ENCODE measurements at regions not wholly inside any gene's neighbourhood (a gene's known extent, or its start where the extent isn't known, plus 50 kb on each side); places are given as distances from the start of the nearest gene placed in this dataset.

DNA sequence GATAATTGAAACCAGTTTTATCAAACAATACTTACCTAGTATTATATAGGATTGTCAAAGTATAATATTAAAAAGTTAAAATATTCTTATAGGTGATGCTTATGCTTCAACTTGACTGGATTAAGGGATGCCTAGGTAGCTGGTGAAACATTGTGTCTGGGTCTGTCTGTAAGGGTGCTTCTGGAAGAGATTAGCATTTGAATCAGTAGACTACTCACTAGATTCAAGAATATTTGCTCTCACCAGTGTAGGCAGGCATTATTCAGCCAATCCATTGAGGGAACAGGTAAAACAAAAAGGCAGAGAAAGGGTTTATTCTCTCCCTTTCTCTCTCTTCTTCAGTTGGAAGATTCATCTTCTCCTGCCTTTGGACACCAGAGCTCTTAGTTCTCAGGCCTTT is 486.8 kb upstream of the GOLIM4 start:
- no peak overlapping the region for H2BK120ac ChIP-seq (ENCODE audit: low read depth, low read length)
- TF ChIP-seq CHD1 (IDR thresholded peaks at IDR 0.05; ENCODE audit: low read depth, low read length) (no peak), MAZ (IDR thresholded peaks at IDR 0.05; ENCODE audit: borderline replicate concordance, low read depth, low read length) (no peak), FOS (IDR thresholded peaks at IDR 0.05; ENCODE audit: low read depth, low read length) (no peak)
- TF ChIP-seq, protein P1, sequence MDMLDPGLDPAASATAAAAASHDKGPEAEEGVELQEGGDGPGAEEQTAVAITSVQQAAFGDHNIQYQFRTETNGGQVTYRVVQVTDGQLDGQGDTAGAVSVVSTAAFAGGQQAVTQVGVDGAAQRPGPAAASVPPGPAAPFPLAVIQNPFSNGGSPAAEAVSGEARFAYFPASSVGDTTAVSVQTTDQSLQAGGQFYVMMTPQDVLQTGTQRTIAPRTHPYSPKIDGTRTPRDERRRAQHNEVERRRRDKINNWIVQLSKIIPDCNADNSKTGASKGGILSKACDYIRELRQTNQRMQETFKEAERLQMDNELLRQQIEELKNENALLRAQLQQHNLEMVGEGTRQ (IDR thresholded peaks at IDR 0.05; ENCODE audit: low read depth, low read length): no peak
- H3K23ac ChIP-seq (ENCODE audit: low read depth, low read length): no peak overlapping the region
- H4K91ac ChIP-seq (ENCODE audit: insufficient read depth, low read depth, low read length): no peak overlapping the region
- no peak overlapping the region for H3K9ac ChIP-seq (ENCODE audit: low read depth, low read length)
- BruUV-seq (replicated peaks): no TSS peak
- no peak overlapping the region for H2AK9ac ChIP-seq (replicated peaks; ENCODE audit: low read depth, low read length, poor library complexity)
- H3K4me3 ChIP-seq (ENCODE audit: insufficient read depth, low read depth, low read length): no peak overlapping the region
- H4K8ac ChIP-seq (ENCODE audit: low read depth in 2 of 2, low read length in 2 of 2): no peak overlapping the region
- H3K27me3 ChIP-seq (ENCODE audit: control insufficient read depth, insufficient read depth, low read length): no peaks in the 10 kb centered on the region
- no peak overlapping the region for H2AFZ ChIP-seq (replicated peaks; ENCODE audit: low read length, poor library complexity)
- H3K9me3 ChIP-seq (ENCODE audit: control insufficient read depth, insufficient read depth, low read length): no peaks in the 10 kb centered on the region
- dilution Hi-C loops (cut with HindIII; ENCODE audit: low sequenced_read_pairs, unreplicated experiment): no loop called here
- no peak overlapping the region for H4K5ac ChIP-seq (ENCODE audit: low read depth, low read length)
- H2BK20ac ChIP-seq (ENCODE audit: low read depth, low read length): no peak overlapping the region
- H3K27ac ChIP-seq (ENCODE audit: insufficient read depth, low read length): no peak overlapping the region
- H3K4me1 ChIP-seq (ENCODE audit: control insufficient read depth, insufficient read depth, low read length): no peaks in the 10 kb centered on the region
- H3K79me1 ChIP-seq (ENCODE audit: low read depth in 1 of 2, low read length in 2 of 2): no peaks in the 10 kb centered on the region
- DNase-seq (no peak), ATAC-seq (ENCODE audit: low read depth) (no peak)
- no peak overlapping the region for H3K18ac ChIP-seq (ENCODE audit: low read depth, low read length)
- CTCF ChIA-PET: no interaction called here
- no peaks in the 10 kb centered on the region for H3K9me1 ChIP-seq (ENCODE audit: insufficient read depth, low read length)
- intact Hi-C loops (cut with micrococcal nuclease): no loop called here
- H2BK5ac ChIP-seq (ENCODE audit: low read depth, low read length, poor library complexity, severe bottlenecking): no peak overlapping the region
- POLR2A ChIA-PET (ENCODE audit: unreplicated experiment): no interaction called here
- H2BK15ac ChIP-seq (ENCODE audit: low read depth, low read length): no peak overlapping the region
- no peaks in the 10 kb centered on the region for H4K20me1 ChIP-seq (ENCODE audit: insufficient read depth, low read length)
- no peak overlapping the region for H3K56ac ChIP-seq (ENCODE audit: extremely low read depth, insufficient read depth, low read length)
- in situ Hi-C loops (cut with MboI; ENCODE audit: low sequenced_read_pairs): no loop called here
- H3K4ac ChIP-seq (ENCODE audit: low read depth, low read length): no peak overlapping the region
- no peak overlapping the region for H3K14ac ChIP-seq (replicated peaks; ENCODE audit: low read depth, low read length)
- H3K4me2 ChIP-seq (ENCODE audit: low read depth, low read length): no peak overlapping the region
- H2AK5ac ChIP-seq (ENCODE audit: low read depth, low read length): no peak overlapping the region
- H3K36me3 ChIP-seq (ENCODE audit: control insufficient read depth, insufficient read depth, low read length): no peaks in the 10 kb centered on the region
